DMS 273 (cell line): ENCODE measurements at regions not wholly inside any gene's neighbourhood (a gene's known extent, or its start where the extent isn't known, plus 50 kb on each side); places are given as distances from the start of the nearest gene placed in this dataset.

Experiments
- DNase-seq: peaks from one replicate; lab custom pipeline; 2025; ENCODE audit not compliant: unreplicated experiment; lab: John Stamatoyannopoulos, UW

DNA sequence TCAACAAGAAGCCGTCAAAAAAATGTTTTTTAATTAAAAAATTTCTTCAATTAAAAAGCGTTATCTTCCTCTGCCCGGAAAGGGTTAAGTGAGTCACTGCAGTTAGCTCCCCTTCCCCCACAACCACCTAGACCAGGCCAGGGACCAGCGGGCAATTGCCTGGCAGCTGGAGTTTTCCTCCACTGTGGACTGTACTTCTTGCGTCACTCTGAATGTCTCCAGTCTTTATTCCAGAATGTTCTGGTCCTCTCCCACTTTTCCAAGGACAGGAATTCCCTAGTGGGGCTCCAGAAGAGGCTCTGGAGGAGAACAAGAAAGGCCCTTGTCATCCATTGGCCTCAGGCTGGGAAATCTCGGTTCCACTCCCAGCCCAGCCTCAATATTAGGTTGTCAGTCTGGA lies 114.0 kb downstream of the C9orf50 start:
- peak; percentile 47 for DNase-seq

- DNase-seq = no peak
Observed at GRCh38 chr9:129506041-129506440, 114.9 kb downstream of the C9orf50 start.

- peak; percentile 57 for DNase-seq
Observed at GRCh38 chr9:129505270-129505902, 115.5 kb downstream of the C9orf50 start.

DNA sequence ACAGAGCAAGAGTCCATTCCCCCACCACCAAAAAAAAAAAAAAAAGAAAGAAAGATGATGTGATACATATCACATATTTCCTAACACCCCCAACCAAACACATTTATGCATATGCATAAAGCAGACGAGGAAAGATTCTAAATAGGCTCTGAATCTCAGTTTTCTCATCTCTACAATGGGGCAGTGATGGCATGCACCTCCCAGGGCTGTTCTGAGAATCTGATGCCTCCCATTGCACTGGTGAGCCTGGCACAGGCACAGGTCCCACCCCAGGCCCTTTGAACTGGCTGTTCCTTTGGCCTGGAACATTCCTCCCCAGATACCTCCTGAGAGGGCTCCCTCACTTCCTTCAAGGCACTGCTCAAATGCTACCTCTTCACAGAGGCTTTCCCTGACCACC lies 116.5 kb downstream of the C9orf50 start:
- DNase-seq = no peak

DNA sequence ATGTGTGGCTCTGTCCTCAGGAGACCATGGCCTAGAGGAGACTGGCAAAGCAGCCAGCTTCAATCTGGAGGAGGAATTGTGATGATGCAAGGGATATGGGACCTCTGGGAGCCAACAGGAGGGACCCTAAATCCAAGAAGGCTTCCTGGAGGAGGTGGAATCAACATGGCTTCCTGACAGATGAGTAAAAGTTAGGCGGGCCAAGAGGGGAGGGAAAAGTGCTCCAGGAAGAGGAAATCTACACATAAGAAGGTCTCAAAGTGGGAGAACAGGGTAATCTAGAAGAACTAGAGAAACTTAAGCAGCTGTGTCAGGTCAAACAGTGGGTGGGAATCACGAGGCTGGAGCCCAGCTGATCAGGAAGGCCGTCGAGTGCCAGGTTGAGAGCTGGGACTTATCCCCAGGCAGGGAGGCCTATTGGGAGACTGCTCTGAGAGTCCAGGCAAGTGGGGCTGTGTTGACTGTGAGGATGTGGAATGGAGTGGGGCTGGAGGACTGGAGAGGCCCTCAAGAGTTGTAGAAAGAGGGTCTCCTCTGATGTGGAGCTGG lies 119.1 kb downstream of the C9orf50 start:
- no peak for DNase-seq

DNA sequence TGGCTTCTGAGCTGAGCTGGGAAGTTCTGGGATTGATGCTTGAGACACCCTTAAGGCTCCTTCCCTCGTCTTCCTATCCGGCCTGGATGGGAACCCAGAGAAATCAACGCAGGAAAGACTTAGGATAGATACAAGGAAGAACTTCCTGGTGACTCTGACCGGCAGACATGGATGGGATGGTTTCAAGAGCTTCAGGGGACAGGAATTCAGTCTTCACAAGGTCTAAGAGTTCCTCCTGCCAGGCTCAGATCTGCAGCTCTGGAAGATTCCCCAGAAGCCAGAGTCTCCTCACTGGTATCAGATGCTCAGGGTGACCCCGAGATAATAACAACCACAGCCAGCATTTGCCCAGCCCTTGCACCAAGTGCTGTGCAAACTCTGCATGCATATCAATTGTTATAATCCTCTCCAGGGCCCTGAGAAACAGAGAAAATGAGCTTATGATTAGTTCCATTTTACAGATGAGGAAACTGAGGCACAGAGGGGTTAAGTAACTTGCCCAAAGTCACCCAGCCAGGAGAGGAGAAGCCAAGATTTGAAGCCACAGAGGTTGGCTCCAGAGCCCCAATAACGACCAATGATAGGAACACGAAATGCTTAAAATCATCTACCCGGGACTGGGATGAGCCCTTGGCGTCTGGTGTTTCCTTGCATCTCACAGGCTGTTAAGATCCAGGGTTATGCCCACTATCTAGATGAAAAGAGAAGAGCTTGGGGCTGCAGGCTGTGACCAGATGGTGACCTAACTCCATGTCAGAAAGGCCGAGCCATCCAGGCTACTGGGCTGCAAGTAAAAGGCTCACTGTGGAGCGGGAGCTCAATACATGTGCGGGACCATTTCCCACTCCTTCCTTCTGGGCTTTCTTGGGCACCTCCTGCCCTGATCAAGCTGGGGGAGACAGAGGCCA lies 119.8 kb downstream of the C9orf50 start:
- DNase-seq = no peak

- no peak for DNase-seq
Observed at GRCh38 chr9:129500161-129500862, 120.6 kb downstream of the C9orf50 start.

GRCh38 chr9:129498451-129499384 lies 122.2 kb downstream of the C9orf50 start:
- DNase-seq = no peak

- DNase-seq = no peak
Observed at GRCh38 chr9:129497813-129498450, 123.0 kb downstream of the C9orf50 start.

- peak; percentile 90 for DNase-seq
Observed at GRCh38 chr9:129497005-129497812, 123.7 kb downstream of the C9orf50 start.

GRCh38 chr9:129496473-129497004 lies 124.4 kb downstream of the C9orf50 start:
- peak; percentile 97 for DNase-seq

DNA sequence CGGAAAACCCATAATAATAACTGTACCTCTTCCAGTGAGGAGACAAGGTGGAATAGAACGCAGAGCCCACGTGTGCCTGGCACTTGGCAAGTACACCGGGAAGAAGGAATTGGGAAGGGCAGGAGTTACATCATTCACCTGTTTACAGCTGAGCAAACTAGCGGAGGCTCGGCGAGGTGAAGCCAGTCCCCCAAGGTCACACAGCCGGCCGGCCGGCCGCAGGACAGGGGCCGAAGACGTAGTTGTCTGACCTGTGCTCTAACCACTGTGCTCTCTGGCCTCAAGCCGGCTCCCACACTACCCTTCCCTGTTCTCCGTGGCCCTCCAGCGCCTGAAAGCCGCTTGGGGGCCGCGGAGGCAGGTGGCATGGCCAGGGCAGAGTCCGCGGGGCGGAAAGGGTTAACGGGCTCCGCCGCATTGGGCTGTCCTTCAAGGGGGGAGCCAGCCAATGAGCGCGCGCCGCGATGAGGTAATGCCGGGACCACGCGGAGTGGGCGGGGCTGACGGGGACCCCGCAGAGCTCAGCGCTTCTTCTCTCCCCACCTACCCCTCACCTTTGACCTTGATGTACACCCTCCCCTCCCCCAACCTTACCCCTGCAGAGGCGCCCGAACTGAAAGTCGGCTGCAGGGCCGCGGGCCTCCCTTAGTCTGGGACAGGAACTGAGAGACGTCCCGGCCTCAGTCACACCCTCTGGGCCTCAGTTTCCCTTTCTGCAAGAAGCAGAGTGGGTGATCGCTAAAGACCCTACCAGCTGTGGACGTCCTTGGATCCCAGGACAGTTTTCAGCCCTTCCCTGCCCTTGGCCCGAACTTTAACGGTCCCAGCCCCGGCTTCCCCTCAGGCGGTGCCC lies 125.1 kb downstream of the C9orf50 start:
- DNase-seq = peak; percentile 95

DNA sequence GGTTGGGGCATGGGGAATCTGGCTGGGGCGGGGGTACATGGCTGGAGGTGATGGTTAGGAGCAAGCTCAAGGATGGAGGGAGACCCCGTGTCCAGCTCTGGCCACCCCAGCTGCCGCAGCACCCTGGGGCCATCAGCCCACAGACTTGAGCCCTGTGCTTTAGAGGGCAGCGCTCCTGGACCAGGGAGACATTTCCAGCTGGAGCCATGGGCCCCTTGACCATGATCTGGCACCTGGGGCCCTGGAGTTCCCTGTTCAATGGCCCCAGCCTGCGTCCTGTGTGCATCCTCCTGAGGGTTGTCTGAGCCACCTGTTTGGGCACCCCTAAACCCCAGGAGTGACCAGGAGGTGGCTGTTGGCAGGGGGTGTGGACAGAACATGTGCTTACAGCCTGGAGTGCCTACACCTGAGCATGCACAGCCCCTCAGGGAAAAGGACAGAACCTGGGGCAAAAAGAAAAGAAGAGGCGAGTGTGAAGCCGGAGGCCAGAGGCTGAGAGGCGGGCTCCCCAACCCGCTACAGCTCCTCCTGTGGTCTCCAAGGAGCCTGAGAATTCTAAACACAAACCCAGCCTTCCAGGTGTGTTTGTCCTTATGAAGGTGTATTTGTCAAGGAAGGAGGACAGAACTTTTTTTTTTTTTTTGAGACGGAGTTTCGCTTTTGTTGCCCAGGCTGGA lies 126.7 kb downstream of the C9orf50 start:
- no peak for DNase-seq

DNA sequence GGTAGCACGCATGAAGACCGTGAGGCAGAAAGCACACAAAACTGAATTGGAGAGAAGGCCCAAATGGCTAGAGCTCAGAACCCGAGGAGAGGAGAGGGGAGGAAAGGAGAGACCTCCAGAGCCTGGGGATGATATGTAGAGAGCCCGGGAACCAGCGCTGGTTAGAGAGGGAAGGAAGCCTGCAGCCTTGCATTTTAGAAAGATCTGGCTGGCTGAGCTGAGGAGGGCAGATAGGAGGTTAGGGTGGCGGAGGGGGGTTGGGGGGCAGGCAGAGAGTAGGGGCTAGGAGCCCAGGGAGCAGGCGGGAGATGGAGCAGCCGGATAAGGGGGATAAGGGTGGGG lies 127.2 kb downstream of the C9orf50 start:
- peak; percentile 38 for DNase-seq

DNA sequence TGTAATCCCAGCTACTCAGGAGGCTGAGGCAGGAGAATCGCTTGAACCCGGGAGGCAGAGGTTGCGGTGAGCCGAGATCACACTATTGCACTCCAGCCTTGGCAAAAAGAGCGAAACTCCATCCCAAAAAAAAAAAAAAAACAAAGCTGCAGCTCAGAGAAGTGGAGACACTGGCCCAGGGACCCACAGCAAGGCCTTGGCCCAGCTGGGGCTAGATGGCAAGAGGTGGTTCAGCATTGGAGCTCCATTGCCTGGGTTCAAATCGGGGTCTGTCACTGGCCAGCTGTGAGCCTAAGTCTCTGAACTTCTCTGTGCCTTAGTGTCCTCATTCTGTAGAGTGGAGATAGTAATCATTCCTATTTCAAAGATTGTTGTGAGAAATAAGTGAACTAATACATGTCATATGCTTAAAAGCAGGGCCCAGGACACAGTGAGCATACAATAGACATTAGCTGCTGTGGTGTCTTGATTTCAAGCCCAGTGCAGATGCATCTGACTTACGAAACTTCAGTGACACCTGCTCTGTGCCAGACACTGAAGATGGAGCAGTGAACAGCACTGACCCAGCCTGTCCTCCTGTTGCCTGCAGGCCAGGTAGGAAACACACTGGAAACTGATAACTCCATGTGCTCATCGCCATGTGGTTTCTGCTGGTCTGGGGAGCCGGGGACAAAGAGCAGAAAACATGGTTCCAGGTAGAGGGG lies 127.7 kb downstream of the C9orf50 start:
- DNase-seq = no peak

GRCh38 chr9:129491487-129491855 lies 129.4 kb downstream of the C9orf50 start:
- DNase-seq = no peak
